ENCODE measurements at regions not wholly inside any gene's neighbourhood (a gene's known extent, or its start where the extent isn't known, plus 50 kb on each side); places are given as distances from the start of the nearest gene placed in this dataset. TPM values are rescaled to one million over a fixed set of nuclear protein-coding genes. Genes with fewer than 3 reads are reported as not detected.

- TF ChIP-seq CTCF (IDR thresholded peaks at IDR 0.05) = no peak
Observed at GRCh38 chr20:9015984-9016324, 52.9 kb upstream of the PLCB4 start.

GRCh38 chr20:9018346-9018745 lies 50.5 kb upstream of the PLCB4 start:
- ATAC-seq (ENCODE audit: low FRiP score) = no peak
- no peak for TF ChIP-seq CTCF (IDR thresholded peaks at IDR 0.05)
- DNase-seq (ENCODE audit: low spot score) = no peak

More at GRCh38 chr20:9015984-9016324, 52.9 kb upstream of the PLCB4 start:
- ATAC-seq (ENCODE audit: low FRiP score) (no peak), DNase-seq (ENCODE audit: low spot score) (no peak)

Small RNA genes in the stretch of these regions (small RNA-seq; reads per million reads assigned to genes)
- gene RF00017 = not detected

Measured in omental fat pad (tissue), 3 donors.